DMS 273 treated with DMSO at 0.1 percent for 48 hours (cell line): ENCODE measurements at regions not wholly inside any gene's neighbourhood (a gene's known extent, or its start where the extent isn't known, plus 50 kb on each side); places are given as distances from the start of the nearest gene placed in this dataset.
A peak's percentile ranks its signal among the peaks of the same experiment; 100 is the strongest.
"Not testable (repeated sequence)": the region's sequence is repeated elsewhere in the genome, so short reads cannot be mapped to it uniquely, and the experiment has no call there.

Source experiments
- DNase-seq: peaks from one replicate; lab custom pipeline; 2025; lab: John Stamatoyannopoulos, UW

- no peak for DNase-seq
Observed at GRCh38 chr1:234920136-234920842, 208.3 kb downstream of the TOMM20 start.

GRCh38 chr1:234918961-234919761, 209.5 kb downstream of the TOMM20 start:
- no peak for DNase-seq

- DNase-seq: no peak
Observed at GRCh38 chr1:234918181-234918841, 210.3 kb downstream of the TOMM20 start.

- no peak for DNase-seq
Observed at GRCh38 chr1:234917495-234918180, 211.0 kb downstream of the TOMM20 start.

- DNase-seq: no peak
Observed at GRCh38 chr1:234916840-234917239, 211.8 kb downstream of the TOMM20 start.

GRCh38 chr1:234915924-234916675, 212.5 kb downstream of the TOMM20 start:
- peak; percentile 29 for DNase-seq

GRCh38 chr1:234914606-234915290, 213.9 kb downstream of the TOMM20 start:
- no peak for DNase-seq

- DNase-seq: no peak
Observed at GRCh38 chr1:234913771-234914170, 214.9 kb downstream of the TOMM20 start.

GRCh38 chr1:234913278-234913649, 215.4 kb downstream of the TOMM20 start:
- no peak for DNase-seq

GRCh38 chr1:234912548-234913277, 215.9 kb downstream of the TOMM20 start:
- no peak for DNase-seq

GRCh38 chr1:234911787-234912186, 216.8 kb downstream of the TOMM20 start:
- DNase-seq: no peak

- not testable (repeated sequence) for DNase-seq
Observed at GRCh38 chr1:234911136-234911535, 217.5 kb downstream of the TOMM20 start.

GRCh38 chr1:234909851-234910250, 218.8 kb downstream of the TOMM20 start:
- no peak for DNase-seq

GRCh38 chr1:234909307-234909810, 219.3 kb downstream of the TOMM20 start:
- no peak for DNase-seq

- no peak for DNase-seq
Observed at GRCh38 chr1:234908571-234908970, 220.1 kb downstream of the TOMM20 start.

- DNase-seq: no peak
Observed at GRCh38 chr1:234907940-234908405, 220.7 kb downstream of the TOMM20 start.

GRCh38 chr1:234907208-234907939, 221.3 kb downstream of the TOMM20 start:
- no peak for DNase-seq

- DNase-seq: no peak
Observed at GRCh38 chr1:234906654-234907053, 222.0 kb downstream of the TOMM20 start.
